Endothelial cell (in vitro differentiated cells): ENCODE measurements at regions not wholly inside any gene's neighbourhood (a gene's known extent, or its start where the extent isn't known, plus 50 kb on each side); places are given as distances from the start of the nearest gene placed in this dataset.

ENCODE experiments used
- DNase-seq: peaks from one replicate; pipeline ENCODE4 v3.0.0; 2021; ENCODE audit warnings: low spot score
- H3K27ac Mint-ChIP-seq: one replicate; pipeline ENCODE4 v1.8.0; 2021; ENCODE audit warnings: mixed read lengths, inconsistent platforms; ENCODE audit not compliant: unreplicated experiment
- H3K27me3 Mint-ChIP-seq: one replicate; pipeline ENCODE4 v1.8.0; 2021; ENCODE audit warnings: mild to moderate bottlenecking, moderate library complexity, mixed read lengths, inconsistent platforms; ENCODE audit not compliant: unreplicated experiment
- H3K36me3 Mint-ChIP-seq: one replicate; pipeline ENCODE4 v1.8.0; 2021; ENCODE audit warnings: mild to moderate bottlenecking, low read depth, mixed read lengths, inconsistent platforms; ENCODE audit not compliant: unreplicated experiment
- H3K4me1 Mint-ChIP-seq: one replicate; pipeline ENCODE4 v1.8.0; 2021; ENCODE audit warnings: mild to moderate bottlenecking, mixed read lengths, inconsistent platforms; ENCODE audit not compliant: unreplicated experiment
- H3K4me3 Mint-ChIP-seq: one replicate; pipeline ENCODE4 v1.8.0; 2021; ENCODE audit warnings: mild to moderate bottlenecking, mixed read lengths, inconsistent platforms; ENCODE audit not compliant: unreplicated experiment
- H3K9me3 Mint-ChIP-seq: one replicate; pipeline ENCODE4 v1.8.0; 2021; ENCODE audit warnings: mixed read lengths, inconsistent platforms; ENCODE audit not compliant: unreplicated experiment
- TF ChIP-seq, protein P1 (sequence below): fragments of 200-600 bp; sonication (generic); IDR thresholded peaks from one replicate; pipeline ENCODE4 v1.5.0; 2021; ENCODE audit warnings: antibody characterized with exemption; ENCODE audit not compliant: unreplicated experiment

DNA sequence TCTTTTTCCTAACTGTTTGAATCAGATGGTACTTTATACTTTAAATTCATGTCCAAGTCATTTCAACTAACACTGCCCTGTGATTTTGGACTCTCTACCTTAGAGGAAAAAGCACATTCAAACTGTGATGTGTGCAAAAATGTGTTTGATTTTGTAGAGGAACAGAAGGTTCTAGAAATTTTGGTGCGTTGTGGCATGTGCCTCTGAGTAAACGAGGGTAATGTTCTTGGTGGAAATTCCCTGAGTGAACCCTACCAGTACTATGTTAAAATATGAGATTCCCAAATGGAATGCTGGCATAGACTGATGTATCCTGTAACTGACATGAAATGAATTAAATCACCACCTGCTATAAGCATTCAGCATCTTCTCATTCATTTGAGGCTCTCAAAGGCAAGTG lies 901.9 kb upstream of the KLHL29 start:
- Mint-ChIP-seq H3K27me3 (no peaks in the 10 kb centered on the region), H3K36me3 (no peaks in the 10 kb centered on the region), H3K4me1 (no peaks in the 10 kb centered on the region), H3K4me3 (no peak overlapping the region), H3K27ac (no peak overlapping the region), H3K9me3 (no peaks in the 10 kb centered on the region)
- DNase-seq, result no peak
- TF ChIP-seq, protein P1, sequence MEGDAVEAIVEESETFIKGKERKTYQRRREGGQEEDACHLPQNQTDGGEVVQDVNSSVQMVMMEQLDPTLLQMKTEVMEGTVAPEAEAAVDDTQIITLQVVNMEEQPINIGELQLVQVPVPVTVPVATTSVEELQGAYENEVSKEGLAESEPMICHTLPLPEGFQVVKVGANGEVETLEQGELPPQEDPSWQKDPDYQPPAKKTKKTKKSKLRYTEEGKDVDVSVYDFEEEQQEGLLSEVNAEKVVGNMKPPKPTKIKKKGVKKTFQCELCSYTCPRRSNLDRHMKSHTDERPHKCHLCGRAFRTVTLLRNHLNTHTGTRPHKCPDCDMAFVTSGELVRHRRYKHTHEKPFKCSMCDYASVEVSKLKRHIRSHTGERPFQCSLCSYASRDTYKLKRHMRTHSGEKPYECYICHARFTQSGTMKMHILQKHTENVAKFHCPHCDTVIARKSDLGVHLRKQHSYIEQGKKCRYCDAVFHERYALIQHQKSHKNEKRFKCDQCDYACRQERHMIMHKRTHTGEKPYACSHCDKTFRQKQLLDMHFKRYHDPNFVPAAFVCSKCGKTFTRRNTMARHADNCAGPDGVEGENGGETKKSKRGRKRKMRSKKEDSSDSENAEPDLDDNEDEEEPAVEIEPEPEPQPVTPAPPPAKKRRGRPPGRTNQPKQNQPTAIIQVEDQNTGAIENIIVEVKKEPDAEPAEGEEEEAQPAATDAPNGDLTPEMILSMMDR, result no peak

GRCh38 chr2:22485486-22485885 lies 899.5 kb upstream of the KLHL29 start:
- TF ChIP-seq, protein P1, result no peak
- H3K9me3 Mint-ChIP-seq, result no peaks in the 10 kb centered on the region
- H3K27me3 Mint-ChIP-seq, result no peaks in the 10 kb centered on the region
- DNase-seq, result no peak
- H3K36me3 Mint-ChIP-seq, result no peaks in the 10 kb centered on the region
- H3K27ac Mint-ChIP-seq, result no peak overlapping the region
- no peak overlapping the region for H3K4me3 Mint-ChIP-seq
- H3K4me1 Mint-ChIP-seq, result no peaks in the 10 kb centered on the region

GRCh38 chr2:22486343-22486742 lies 898.6 kb upstream of the KLHL29 start:
- H3K4me1 Mint-ChIP-seq, result no peaks in the 10 kb centered on the region
- TF ChIP-seq, protein P1, result no peak
- no peaks in the 10 kb centered on the region for H3K9me3 Mint-ChIP-seq
- H3K4me3 Mint-ChIP-seq, result no peak overlapping the region
- no peaks in the 10 kb centered on the region for H3K36me3 Mint-ChIP-seq
- H3K27ac Mint-ChIP-seq, result no peak overlapping the region
- no peak for DNase-seq
- H3K27me3 Mint-ChIP-seq, result no peaks in the 10 kb centered on the region

DNA sequence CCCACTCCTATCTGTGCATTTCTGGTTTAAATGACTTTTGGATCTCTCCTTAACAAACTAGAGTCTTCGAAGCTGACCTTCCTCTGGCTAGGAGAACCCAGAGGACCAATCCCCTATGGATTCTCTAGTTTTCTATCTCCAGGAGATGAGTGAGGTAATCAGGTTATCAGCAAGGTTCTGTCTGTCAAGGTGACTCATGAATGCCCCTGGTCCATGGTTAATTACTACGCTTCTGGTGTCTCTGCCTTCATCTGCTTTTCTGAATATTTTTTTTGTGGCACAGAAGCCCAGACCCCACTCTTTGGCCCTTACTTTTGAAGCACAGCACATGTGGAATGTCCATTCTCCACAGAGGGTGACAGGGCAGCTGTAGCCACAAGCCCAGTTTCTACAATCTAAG lies 897.9 kb upstream of the KLHL29 start:
- H3K27ac Mint-ChIP-seq, result no peak overlapping the region
- no peak for DNase-seq
- H3K36me3 Mint-ChIP-seq, result no peaks in the 10 kb centered on the region
- H3K4me1 Mint-ChIP-seq, result no peaks in the 10 kb centered on the region
- H3K4me3 Mint-ChIP-seq, result no peak overlapping the region
- TF ChIP-seq, protein P1, result no peak
- H3K9me3 Mint-ChIP-seq, result no peaks in the 10 kb centered on the region
- no peaks in the 10 kb centered on the region for H3K27me3 Mint-ChIP-seq

DNA sequence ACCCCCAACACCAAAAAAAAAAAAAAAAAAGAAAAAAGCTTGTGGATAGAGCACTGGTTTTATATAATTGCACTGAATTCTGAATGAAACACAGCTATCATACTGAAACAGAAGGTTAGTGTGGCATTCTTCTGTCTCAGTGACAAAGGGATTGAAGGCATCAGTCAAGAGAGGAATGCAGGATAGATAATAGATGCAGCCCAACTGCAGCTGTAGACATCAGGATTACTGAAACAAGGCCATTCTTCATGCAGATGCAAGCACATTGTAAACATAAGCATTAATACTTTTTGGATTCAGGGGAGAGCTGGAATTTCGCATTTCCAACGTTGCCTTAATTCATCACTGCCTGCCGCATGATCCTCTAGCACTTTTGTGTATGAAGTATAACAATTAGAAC lies 897.4 kb upstream of the KLHL29 start:
- no peaks in the 10 kb centered on the region for H3K36me3 Mint-ChIP-seq
- H3K27me3 Mint-ChIP-seq, result no peaks in the 10 kb centered on the region
- DNase-seq, result no peak
- TF ChIP-seq, protein P1, result no peak
- no peak overlapping the region for H3K27ac Mint-ChIP-seq
- H3K9me3 Mint-ChIP-seq, result no peaks in the 10 kb centered on the region
- no peak overlapping the region for H3K4me3 Mint-ChIP-seq
- no peaks in the 10 kb centered on the region for H3K4me1 Mint-ChIP-seq
